Middle frontal gyrus (tissue), 1 donor: ENCODE measurements at regions not wholly inside any gene's neighbourhood (a gene's known extent, or its start where the extent isn't known, plus 50 kb on each side); places are given as distances from the start of the nearest gene placed in this dataset.
"Not testable (repeated sequence)": the region's sequence is repeated elsewhere in the genome, so short reads cannot be mapped to it uniquely, and the experiment has no call there.

Source experiments
- DNase-seq: peaks from one replicate; pipeline ENCODE4 v3.0.0-alpha.2; 2015; ENCODE audit warnings: low spot score; ENCODE audit errors: extremely low spot score

DNA sequence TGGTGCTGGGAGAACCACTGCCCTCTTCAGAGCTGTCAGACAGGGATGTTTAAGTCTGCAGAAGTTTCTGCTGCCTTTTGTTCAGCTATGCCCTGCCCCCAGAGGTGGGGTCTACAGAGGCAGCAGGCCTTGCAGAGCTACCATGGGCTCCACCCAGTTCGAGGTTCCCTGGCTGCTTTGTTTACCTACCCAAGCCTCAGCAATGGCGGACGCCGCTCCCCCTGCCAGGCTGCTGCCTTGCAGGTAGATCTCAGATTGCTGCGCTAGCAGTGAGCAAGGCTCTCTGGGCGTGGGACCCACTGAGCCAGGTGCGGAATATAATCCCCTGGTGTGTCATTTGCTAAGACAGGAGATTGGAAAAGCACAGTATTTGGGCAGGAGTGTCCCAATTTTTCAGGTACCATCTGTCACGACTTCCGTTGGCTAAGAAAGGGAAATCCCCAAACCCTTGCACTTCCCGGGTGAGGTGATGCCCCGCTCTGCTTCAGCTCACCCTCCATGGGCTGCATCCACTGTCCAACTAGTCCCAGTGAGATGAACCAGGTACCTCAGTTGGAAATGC lies 1415.5 kb downstream of the GRIK2 start:
- not testable (repeated sequence) for DNase-seq

DNA sequence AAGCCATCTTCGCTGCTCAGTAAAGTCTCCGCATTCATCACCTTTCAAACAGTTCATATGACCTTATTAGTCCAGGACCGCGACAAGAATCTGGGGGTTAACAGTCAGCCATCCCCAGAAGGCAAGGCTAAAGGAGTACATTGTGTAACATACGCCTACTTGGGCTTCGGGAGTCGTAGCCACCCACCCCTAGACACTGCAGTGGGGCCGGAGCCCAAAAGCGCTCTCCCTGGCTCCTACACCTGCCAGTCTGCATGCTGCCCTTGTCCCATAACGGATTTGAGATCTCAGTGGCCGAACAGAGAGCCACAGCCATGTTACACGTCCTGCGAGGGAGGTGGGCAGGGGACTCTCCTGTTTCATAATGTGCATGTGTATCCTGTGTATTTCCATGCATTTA lies 1405.5 kb downstream of the GRIK2 start:
- DNase-seq = no peak

DNA sequence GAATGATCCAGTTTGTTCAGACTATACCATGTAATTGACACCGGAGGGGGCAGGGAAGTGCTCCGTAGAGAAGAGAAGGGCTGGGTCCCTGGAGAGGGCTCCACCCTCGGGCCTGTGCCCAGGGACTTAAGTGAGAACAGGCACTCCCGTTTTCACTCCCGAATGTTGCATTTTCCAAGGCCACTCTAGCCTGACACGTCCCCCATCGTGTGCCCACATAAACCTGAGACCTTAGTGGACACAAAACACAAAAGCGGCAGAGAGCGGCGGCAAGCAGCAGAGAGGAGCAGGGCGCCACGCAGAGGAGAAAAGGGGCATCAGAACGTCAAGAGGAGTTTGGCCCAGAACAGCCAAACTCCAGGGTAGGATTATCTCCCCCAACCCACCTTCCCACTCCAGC lies 1405.1 kb downstream of the GRIK2 start:
- DNase-seq = no peak

- no peak for DNase-seq
Observed at GRCh38 chr6:102793752-102794151, 1400.2 kb downstream of the GRIK2 start.

- DNase-seq = no peak
Observed at GRCh38 chr6:102774326-102774725, 1380.8 kb downstream of the GRIK2 start.

GRCh38 chr6:102773636-102774035 lies 1380.1 kb downstream of the GRIK2 start:
- no peak for DNase-seq

GRCh38 chr6:102766963-102767362 lies 1373.5 kb downstream of the GRIK2 start:
- DNase-seq = no peak

DNA sequence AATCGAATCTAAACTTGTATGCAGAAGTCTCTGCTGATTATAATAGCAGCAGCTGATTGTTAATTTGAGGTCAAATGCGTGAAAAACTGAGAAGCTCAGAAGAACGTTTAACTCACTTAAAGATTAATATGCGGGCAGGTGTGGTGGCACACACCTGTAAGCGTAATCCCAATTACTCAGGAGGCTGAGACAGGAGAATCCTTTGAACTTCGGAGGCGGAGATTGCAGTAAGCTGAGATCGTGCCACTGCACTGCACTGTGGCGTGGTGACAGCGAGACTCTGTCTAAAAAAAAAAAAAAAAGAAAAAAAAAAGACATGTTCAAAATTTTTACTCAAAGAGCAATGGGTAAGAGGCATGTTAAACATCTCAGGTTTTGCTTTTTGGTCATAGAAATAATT lies 1370.8 kb downstream of the GRIK2 start:
- DNase-seq = no peak

GRCh38 chr6:102763891-102764290 lies 1370.4 kb downstream of the GRIK2 start:
- no peak for DNase-seq

DNA sequence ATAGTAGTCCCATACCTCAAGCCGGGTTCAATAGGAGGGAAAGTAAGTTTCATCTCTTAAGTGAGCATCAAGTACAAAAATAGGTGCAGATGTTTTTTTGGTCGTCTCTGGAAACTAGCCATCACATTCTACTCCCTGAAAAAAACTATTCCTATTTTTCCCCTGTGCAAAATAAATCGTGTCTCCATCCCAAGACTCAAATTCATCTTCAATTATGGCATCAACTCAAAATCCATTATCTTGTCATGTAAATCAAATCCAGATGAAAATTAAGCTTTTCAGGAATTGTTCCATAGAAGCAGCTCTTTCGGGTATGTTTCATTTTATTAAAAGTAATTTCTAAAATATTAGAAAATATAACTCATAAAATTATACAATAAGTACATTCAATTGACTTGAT lies 1368.4 kb downstream of the GRIK2 start:
- no peak for DNase-seq

GRCh38 chr6:102759415-102759814 lies 1365.9 kb downstream of the GRIK2 start:
- no peak for DNase-seq

GRCh38 chr6:102758536-102758935 lies 1365.0 kb downstream of the GRIK2 start:
- not testable (repeated sequence) for DNase-seq

GRCh38 chr6:102749210-102749971 lies 1355.9 kb downstream of the GRIK2 start:
- no peak for DNase-seq

DNA sequence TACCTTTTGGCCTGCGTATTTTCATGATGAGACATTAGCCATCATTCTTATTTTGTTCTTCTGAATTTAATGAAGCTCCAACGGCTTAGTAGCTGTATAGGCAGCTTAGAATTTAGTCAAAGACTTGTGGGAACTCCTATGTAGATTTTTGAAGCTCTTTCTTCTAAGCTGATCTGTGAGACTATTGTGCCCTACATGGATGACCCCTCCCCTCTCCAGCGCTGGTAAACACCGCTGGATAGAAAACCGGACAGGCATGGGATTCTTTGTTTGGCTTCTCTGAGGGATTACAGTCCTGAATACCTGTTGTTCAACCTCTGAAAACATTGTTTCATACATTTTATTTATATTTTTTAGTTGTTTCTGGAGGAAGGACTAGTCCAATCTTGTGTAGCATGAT lies 1353.4 kb downstream of the GRIK2 start:
- no peak for DNase-seq

DNA sequence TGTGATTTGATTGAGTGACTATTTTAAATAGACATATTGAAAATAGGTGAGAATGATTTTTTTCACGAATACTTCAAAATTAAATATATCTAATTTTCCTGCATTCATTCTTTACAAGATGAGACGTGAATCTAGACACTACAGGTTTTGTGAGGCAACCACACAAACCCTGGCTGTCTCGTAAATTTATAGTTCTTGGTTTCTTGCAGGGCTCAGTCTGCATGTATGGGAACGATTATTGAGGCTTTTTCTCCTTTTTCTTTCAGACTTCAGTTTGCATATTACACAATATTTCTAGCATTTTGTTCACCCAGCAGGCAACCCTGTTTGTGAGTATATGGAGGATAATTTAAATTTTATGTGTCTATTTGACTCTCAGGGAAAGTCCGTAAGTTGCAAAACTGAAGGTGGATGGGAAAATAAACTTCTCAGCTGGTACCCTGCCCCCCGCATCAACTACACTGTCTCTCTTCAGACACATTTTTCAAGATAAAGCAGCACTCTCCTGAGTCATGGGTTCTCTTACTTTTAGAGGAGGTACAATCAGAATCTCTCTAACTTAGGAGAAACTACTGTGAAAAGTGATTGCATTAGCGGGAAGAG lies 1349.3 kb downstream of the GRIK2 start:
- no peak for DNase-seq

DNA sequence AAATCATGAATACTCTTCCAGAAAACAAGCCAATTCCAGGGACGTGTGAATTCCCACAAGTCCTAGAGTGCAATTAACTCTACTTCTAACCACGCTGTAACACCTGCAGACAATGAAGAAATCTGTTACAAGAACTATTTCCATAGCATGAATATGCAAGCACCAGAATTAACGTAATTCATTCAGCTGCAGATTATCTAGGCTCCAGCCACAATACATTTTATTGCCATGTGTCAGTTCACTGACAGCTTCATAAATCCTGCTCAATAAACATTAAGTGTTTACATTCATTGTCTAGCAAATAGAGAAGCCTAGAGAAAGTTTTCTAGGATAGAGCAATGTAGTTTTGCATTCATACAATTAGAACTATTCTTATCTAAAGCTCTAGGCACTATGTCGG lies 1348.5 kb downstream of the GRIK2 start:
- no peak for DNase-seq

DNA sequence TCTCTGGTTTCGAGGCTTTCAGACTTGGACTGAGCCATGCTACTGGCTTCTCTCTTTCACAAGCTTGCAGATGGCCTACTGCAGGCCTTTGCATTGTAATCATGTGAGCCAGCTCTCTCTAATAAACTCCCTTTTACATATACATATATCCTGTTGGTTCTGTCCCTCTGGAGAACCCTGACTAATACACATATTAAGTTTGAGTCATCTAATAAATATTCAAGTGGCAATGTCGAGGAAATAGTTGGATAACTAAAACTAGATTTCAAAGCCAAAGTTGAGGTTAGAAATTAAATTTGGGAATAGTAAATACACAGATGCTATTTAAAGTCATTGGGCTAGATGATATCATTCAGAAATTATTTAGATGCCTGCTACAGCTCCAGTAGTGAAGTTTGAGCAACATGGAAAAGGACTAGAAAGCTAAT lies 1343.4 kb downstream of the GRIK2 start:
- no peak for DNase-seq

DNA sequence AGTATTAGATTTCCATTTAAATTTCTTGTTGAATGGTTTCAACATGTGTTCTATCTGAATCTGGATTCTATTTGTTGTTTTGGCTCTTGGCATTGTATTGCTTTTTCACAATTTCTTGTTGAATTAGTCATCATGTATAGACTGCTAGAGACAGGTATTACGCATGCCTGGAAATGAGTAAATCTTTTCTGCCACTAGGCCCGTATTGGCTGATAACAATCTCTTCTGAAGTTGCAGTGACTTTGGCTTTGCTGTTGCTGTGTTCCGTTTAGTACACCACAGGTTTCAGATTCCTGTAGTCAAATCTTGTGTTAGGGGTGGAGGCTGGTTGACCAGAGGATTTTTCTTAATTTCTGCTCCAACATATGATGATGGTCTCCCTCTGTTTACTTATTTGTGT lies 1339.4 kb downstream of the GRIK2 start:
- DNase-seq = no peak

DNA sequence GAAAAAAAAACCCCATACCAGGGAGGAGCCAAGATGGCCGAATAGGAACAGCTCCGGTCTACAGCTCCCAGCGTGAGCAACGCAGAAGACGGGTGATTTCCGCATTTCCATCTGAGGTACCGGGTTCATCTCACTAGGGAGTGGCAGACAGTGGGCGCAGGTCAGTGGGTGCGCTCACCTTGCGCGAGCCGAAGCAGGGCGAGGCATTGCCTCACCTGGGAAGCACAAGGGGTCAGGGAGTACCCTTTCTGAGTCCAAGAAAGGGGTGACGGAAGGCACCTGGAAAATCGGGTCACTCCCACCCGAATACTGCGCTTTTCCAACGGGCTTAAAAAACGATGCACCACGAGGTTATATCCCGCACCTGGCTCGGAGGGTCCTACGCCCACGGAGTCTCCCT lies 1328.6 kb downstream of the GRIK2 start:
- not testable (repeated sequence) for DNase-seq

DNA sequence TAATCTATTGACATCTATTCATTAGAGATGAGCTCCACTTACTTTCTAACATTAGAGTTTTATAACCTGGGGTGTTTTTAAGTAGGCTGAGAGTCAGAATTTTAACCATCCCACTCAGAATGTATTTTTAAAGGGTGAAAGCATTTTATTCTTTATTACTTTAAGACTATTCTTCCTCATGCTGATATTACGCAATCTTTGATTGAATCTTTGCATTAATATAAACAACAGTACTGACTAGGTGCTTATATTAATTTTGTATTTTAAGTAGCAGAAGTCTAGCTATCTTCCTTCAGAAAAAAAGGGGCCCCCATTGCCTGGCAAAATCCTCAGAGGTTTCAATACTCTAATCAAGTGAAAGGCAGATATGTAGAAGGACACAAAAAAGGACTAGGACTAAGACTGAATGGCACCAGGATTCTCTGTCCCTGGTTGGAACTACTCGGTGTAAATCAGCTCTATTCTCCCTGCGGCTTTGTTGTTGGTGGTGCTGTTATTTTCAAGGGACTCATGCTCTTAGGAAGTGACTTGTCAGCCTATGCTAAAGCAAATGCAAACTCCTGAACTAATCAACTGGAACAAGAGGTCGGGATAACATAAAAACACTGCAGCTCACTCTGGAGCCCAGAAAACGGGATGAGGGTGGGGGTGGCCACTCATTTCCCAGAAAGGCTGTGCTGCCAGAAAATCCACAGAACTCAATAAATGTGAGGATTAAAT lies 1324.4 kb downstream of the GRIK2 start:
- no peak for DNase-seq

GRCh38 chr6:102717252-102717651 lies 1323.7 kb downstream of the GRIK2 start:
- DNase-seq = no peak

- DNase-seq = no peak
Observed at GRCh38 chr6:102701019-102701418, 1307.5 kb downstream of the GRIK2 start.
